Loucy (cell line): ENCODE measurements at regions not wholly inside any gene's neighbourhood (a gene's known extent, or its start where the extent isn't known, plus 50 kb on each side); places are given as distances from the start of the nearest gene placed in this dataset.

Experiments used
- H2AFZ ChIP-seq: fragments of 200-600 bp; sonication (generic); 2 replicates; pipeline ENCODE4 v1.6.0; 2016; ENCODE audit warnings: antibody characterized with exemption, mild to moderate bottlenecking, low read length, moderate library complexity
- H3F3A ChIP-seq: fragments of 200-600 bp; 2 replicates; pipeline ENCODE4 v1.6.0; 2016; ENCODE audit warnings: antibody characterized with exemption, low read depth, mild to moderate bottlenecking
- H3K27me3 ChIP-seq: fragments of 200-600 bp; sonication (generic); 2 replicates; pipeline ENCODE4 v1.6.1; 2014; ENCODE audit warnings: low read length, mild to moderate bottlenecking; ENCODE audit not compliant: insufficient read depth, poor library complexity, severe bottlenecking
- H3K36me3 ChIP-seq: fragments of 200-600 bp; sonication (generic); 2 replicates; pipeline ENCODE4 v1.6.1; 2016; ENCODE audit warnings: low read length; ENCODE audit not compliant: insufficient read depth
- H3K4me1 ChIP-seq: fragments of 200-600 bp; sonication (generic); 2 replicates; pipeline ENCODE4 v1.5.1; 2014; ENCODE audit warnings: low read length, mild to moderate bottlenecking; ENCODE audit not compliant: insufficient read depth, poor library complexity, severe bottlenecking
- H3K4me2 ChIP-seq: fragments of 200-600 bp; sonication (generic); 2 replicates; pipeline ENCODE4 v1.6.0; 2014; ENCODE audit warnings: antibody characterized with exemption, low read length, low read depth, mild to moderate bottlenecking; ENCODE audit not compliant: poor library complexity, severe bottlenecking
- H3K4me3 ChIP-seq: fragments of 200-600 bp; sonication (generic); 2 replicates; pipeline ENCODE4 v1.5.1; 2014; ENCODE audit warnings: low read length, mild to moderate bottlenecking, mixed read lengths; ENCODE audit not compliant: poor library complexity, severe bottlenecking
- H3K79me2 ChIP-seq: fragments of 200-600 bp; sonication (generic); 2 replicates; pipeline ENCODE4 v1.6.1; 2014; ENCODE audit warnings: low read length; ENCODE audit not compliant: insufficient read depth
- H3K9ac ChIP-seq: fragments of 200-600 bp; sonication (generic); 2 replicates; pipeline ENCODE4 v1.6.0; 2014; ENCODE audit warnings: mild to moderate bottlenecking, low read depth, low read length, moderate library complexity; ENCODE audit not compliant: poor library complexity, severe bottlenecking
- H3K9me2 ChIP-seq: fragments of 200-600 bp; sonication (generic); replicated peaks from 2 replicates; pipeline ENCODE4 v1.6.1; 2016; ENCODE audit warnings: low read depth, low read length, mixed read lengths
- H3K9me3 ChIP-seq: fragments of 200-600 bp; sonication (generic); 2 replicates; pipeline ENCODE4 v1.6.1; 2014; ENCODE audit warnings: mild to moderate bottlenecking, antibody characterized with exemption, low read length, low read depth; ENCODE audit not compliant: insufficient read depth
- H4K20me1 ChIP-seq: fragments of 200-600 bp; sonication (generic); 2 replicates; pipeline ENCODE4 v1.6.0; 2014; ENCODE audit warnings: antibody characterized with exemption, low read length, mild to moderate bottlenecking; ENCODE audit not compliant: insufficient read depth, poor library complexity, severe bottlenecking
- CTCF ChIP-seq: fragments of 200-600 bp; sonication (generic); conservative IDR thresholded peaks from 2 replicates; pipeline ENCODE4 v1.5.1; 2014; ENCODE audit warnings: mild to moderate bottlenecking, antibody characterized with exemption, low read length
- EZH2phosphoT487 ChIP-seq: fragments of 200-600 bp; IDR thresholded peaks from 2 replicates; pipeline ENCODE4 v1.6.1; 2018; ENCODE audit warnings: antibody characterized with exemption, mild to moderate bottlenecking, moderate library complexity, borderline replicate concordance

GRCh38 chr10:21032587-21033319 is 135.6 kb upstream of the NEBL start:
- no peaks in the 10 kb centered on the region for H3K9me2 ChIP-seq

GRCh38 chr10:21031232-21031795 is 134.2 kb upstream of the NEBL start:
- no peaks in the 10 kb centered on the region for H3K9me2 ChIP-seq
- no peaks in the 10 kb centered on the region for H3K4me1 ChIP-seq
- no peak overlapping the region for H3K4me2 ChIP-seq
- no peak overlapping the region for H2AFZ ChIP-seq
- no peaks in the 10 kb centered on the region for H4K20me1 ChIP-seq
- H3K27me3 ChIP-seq, result no peaks in the 10 kb centered on the region
- H3K79me2 ChIP-seq, result no peaks in the 10 kb centered on the region
- TF ChIP-seq CTCF, result no peak
- no peak for TF ChIP-seq EZH2phosphoT487
- H3K36me3 ChIP-seq, result no peaks in the 10 kb centered on the region
- H3K4me3 ChIP-seq, result no peak overlapping the region
- H3K9ac ChIP-seq, result no peak overlapping the region
- no peaks in the 10 kb centered on the region for H3F3A ChIP-seq
- no peaks in the 10 kb centered on the region for H3K9me3 ChIP-seq

More at GRCh38 chr10:21032587-21033319, 135.6 kb upstream of the NEBL start:
- no peak overlapping the region for H3K9ac ChIP-seq
- H2AFZ ChIP-seq, result no peak overlapping the region
- no peak for TF ChIP-seq CTCF
- TF ChIP-seq EZH2phosphoT487, result no peak
- no peak overlapping the region for H3K4me2 ChIP-seq
- H3F3A ChIP-seq, result no peaks in the 10 kb centered on the region
- no peaks in the 10 kb centered on the region for H3K9me3 ChIP-seq
- H4K20me1 ChIP-seq, result no peaks in the 10 kb centered on the region
- H3K4me3 ChIP-seq, result no peak overlapping the region
- H3K36me3 ChIP-seq, result no peaks in the 10 kb centered on the region
- no peaks in the 10 kb centered on the region for H3K27me3 ChIP-seq
- no peaks in the 10 kb centered on the region for H3K4me1 ChIP-seq
- no peaks in the 10 kb centered on the region for H3K79me2 ChIP-seq

GRCh38 chr10:21030091-21030490 is 133.0 kb upstream of the NEBL start:
- Histone ChIP-seq H3K27me3 (no peaks in the 10 kb centered on the region), H2AFZ (no peak overlapping the region), H4K20me1 (no peaks in the 10 kb centered on the region), H3K4me1 (no peaks in the 10 kb centered on the region), H3K9ac (no peak overlapping the region), H3K9me3 (no peaks in the 10 kb centered on the region), H3F3A (no peaks in the 10 kb centered on the region), H3K4me2 (no peak overlapping the region), H3K79me2 (no peaks in the 10 kb centered on the region), H3K36me3 (no peaks in the 10 kb centered on the region), H3K4me3 (no peak overlapping the region), H3K9me2 (no peaks in the 10 kb centered on the region)
- TF ChIP-seq EZH2phosphoT487 (no peak), CTCF (no peak)
